Progenitor cell of endocrine pancreas (in vitro differentiated cells): ENCODE measurements at regions not wholly inside any gene's neighbourhood (a gene's known extent, or its start where the extent isn't known, plus 50 kb on each side); places are given as distances from the start of the nearest gene placed in this dataset.

Experiments used
- DNase-seq: peaks from one replicate; pipeline ENCODE4 v3.0.0; 2021; ENCODE audit warnings: low spot score; ENCODE audit not compliant: unreplicated experiment
- H3K27ac Mint-ChIP-seq: 2 replicates; pipeline ENCODE4 v1.8.0; 2021; ENCODE audit warnings: mild to moderate bottlenecking, moderate library complexity, mixed read lengths
- H3K27me3 Mint-ChIP-seq: 2 replicates; pipeline ENCODE4 v1.8.0; 2021; ENCODE audit warnings: mixed read lengths
- H3K36me3 Mint-ChIP-seq: 2 replicates; pipeline ENCODE4 v1.8.0; 2022; ENCODE audit warnings: mixed read lengths; ENCODE audit not compliant: insufficient read depth
- H3K4me1 Mint-ChIP-seq: 2 replicates; pipeline ENCODE4 v1.8.0; 2021; ENCODE audit warnings: low read depth, mixed read lengths
- H3K4me3 Mint-ChIP-seq: 2 replicates; pipeline ENCODE4 v1.8.0; 2021; ENCODE audit warnings: low read depth, mild to moderate bottlenecking, moderate library complexity, mixed read lengths
- H3K9me3 Mint-ChIP-seq: 2 replicates; pipeline ENCODE4 v1.8.0; 2021; ENCODE audit warnings: low read depth, mixed read lengths
- TF ChIP-seq, protein P1 (sequence below): fragments of 200-600 bp; sonication (generic); IDR thresholded peaks from one replicate; pipeline ENCODE4 v1.5.0; 2021; ENCODE audit warnings: antibody characterized with exemption, mild to moderate bottlenecking; ENCODE audit not compliant: unreplicated experiment

GRCh38 chr20:54744097-54744496, 268.7 kb downstream of the DOK5 start:
- H3K27ac Mint-ChIP-seq, result no peak overlapping the region
- no peak for DNase-seq
- peaks cover 11% of the 10 kb centered on the region for H3K9me3 Mint-ChIP-seq
- no peak overlapping the region for H3K4me3 Mint-ChIP-seq
- H3K36me3 Mint-ChIP-seq, result no peaks in the 10 kb centered on the region
- no peaks in the 10 kb centered on the region for H3K4me1 Mint-ChIP-seq
- TF ChIP-seq, protein P1, sequence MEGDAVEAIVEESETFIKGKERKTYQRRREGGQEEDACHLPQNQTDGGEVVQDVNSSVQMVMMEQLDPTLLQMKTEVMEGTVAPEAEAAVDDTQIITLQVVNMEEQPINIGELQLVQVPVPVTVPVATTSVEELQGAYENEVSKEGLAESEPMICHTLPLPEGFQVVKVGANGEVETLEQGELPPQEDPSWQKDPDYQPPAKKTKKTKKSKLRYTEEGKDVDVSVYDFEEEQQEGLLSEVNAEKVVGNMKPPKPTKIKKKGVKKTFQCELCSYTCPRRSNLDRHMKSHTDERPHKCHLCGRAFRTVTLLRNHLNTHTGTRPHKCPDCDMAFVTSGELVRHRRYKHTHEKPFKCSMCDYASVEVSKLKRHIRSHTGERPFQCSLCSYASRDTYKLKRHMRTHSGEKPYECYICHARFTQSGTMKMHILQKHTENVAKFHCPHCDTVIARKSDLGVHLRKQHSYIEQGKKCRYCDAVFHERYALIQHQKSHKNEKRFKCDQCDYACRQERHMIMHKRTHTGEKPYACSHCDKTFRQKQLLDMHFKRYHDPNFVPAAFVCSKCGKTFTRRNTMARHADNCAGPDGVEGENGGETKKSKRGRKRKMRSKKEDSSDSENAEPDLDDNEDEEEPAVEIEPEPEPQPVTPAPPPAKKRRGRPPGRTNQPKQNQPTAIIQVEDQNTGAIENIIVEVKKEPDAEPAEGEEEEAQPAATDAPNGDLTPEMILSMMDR, result no peak
- no peaks in the 10 kb centered on the region for H3K27me3 Mint-ChIP-seq

- Mint-ChIP-seq H3K4me3 (no peak overlapping the region), H3K27ac (no peak overlapping the region), H3K9me3 (peaks cover 8% of the 10 kb centered on the region), H3K4me1 (no peaks in the 10 kb centered on the region), H3K27me3 (no peaks in the 10 kb centered on the region), H3K36me3 (no peaks in the 10 kb centered on the region)
- TF ChIP-seq, protein P1, result no peak
- DNase-seq, result no peak
These were observed 266.8 kb downstream of the DOK5 start for GRCh38 chr20:54742193-54742592.

- Mint-ChIP-seq H3K4me3 (no peak overlapping the region), H3K27me3 (no peaks in the 10 kb centered on the region), H3K36me3 (no peaks in the 10 kb centered on the region), H3K27ac (no peak overlapping the region), H3K9me3 (no peaks in the 10 kb centered on the region), H3K4me1 (no peaks in the 10 kb centered on the region)
- TF ChIP-seq, protein P1, result no peak
- no peak for DNase-seq
These were observed 261.0 kb downstream of the DOK5 start for GRCh38 chr20:54736421-54736820.

- H3K4me1 Mint-ChIP-seq, result no peaks in the 10 kb centered on the region
- TF ChIP-seq, protein P1, result no peak
- no peaks in the 10 kb centered on the region for H3K9me3 Mint-ChIP-seq
- H3K4me3 Mint-ChIP-seq, result no peak overlapping the region
- H3K27me3 Mint-ChIP-seq, result no peaks in the 10 kb centered on the region
- no peak for DNase-seq
- no peaks in the 10 kb centered on the region for H3K36me3 Mint-ChIP-seq
- H3K27ac Mint-ChIP-seq, result no peak overlapping the region
These were observed 258.3 kb downstream of the DOK5 start for GRCh38 chr20:54733687-54734086.

DNA sequence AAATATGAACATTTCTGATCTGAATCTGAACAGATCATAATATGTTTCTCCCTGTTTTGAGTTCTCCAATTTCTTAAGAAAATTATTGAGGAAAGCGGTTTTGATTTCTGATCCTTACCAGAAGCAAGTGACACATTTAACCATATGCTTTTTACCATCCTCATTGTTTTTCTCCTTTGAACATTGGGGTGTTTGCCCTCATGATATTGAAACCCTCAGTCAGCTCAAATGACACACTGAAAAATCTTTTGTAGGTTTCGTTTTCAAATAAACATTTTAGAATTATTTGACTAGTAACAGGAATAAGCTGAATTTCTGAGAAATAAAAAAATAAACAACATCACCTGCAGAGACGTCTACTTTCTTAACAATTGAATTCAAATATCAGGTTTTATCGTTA, 252.1 kb downstream of the DOK5 start:
- no peaks in the 10 kb centered on the region for H3K4me1 Mint-ChIP-seq
- H3K36me3 Mint-ChIP-seq, result no peaks in the 10 kb centered on the region
- H3K27me3 Mint-ChIP-seq, result no peaks in the 10 kb centered on the region
- DNase-seq, result no peak
- no peak overlapping the region for H3K27ac Mint-ChIP-seq
- peaks cover 3% of the 10 kb centered on the region for H3K9me3 Mint-ChIP-seq
- TF ChIP-seq, protein P1, result no peak
- H3K4me3 Mint-ChIP-seq, result no peak overlapping the region
